ENCODE measurements at regions not wholly inside any gene's neighbourhood (a gene's known extent, or its start where the extent isn't known, plus 50 kb on each side); places are given as distances from the start of the nearest gene placed in this dataset.

GRCh38 chr6:74459260-74459659 is 746.6 kb downstream of the COL12A1 start:
- no peak for TF ChIP-seq ZFP3 (CRISPR knock-in tag; IDR thresholded peaks at IDR 0.05)
- TF ChIP-seq, protein P1, sequence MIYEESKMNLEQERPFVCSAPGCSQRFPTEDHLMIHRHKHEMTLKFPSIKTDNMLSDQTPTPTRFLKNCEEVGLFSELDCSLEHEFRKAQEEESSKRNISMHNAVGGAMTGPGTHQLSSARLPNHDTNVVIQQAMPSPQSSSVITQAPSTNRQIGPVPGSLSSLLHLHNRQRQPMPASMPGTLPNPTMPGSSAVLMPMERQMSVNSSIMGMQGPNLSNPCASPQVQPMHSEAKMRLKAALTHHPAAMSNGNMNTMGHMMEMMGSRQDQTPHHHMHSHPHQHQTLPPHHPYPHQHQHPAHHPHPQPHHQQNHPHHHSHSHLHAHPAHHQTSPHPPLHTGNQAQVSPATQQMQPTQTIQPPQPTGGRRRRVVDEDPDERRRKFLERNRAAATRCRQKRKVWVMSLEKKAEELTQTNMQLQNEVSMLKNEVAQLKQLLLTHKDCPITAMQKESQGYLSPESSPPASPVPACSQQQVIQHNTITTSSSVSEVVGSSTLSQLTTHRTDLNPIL (CRISPR knock-in tag; IDR thresholded peaks at IDR 0.05; ENCODE audit: low read depth): no peak
- no peak for TF ChIP-seq BACH2 (CRISPR knock-in tag; IDR thresholded peaks at IDR 0.05; ENCODE audit: borderline replicate concordance)
- no peak for TF ChIP-seq ZC3H10 (CRISPR knock-in tag; IDR thresholded peaks at IDR 0.05)
- no peak for TF ChIP-seq ZNF70 (CRISPR knock-in tag; IDR thresholded peaks at IDR 0.05)
- TF ChIP-seq, protein P2, sequence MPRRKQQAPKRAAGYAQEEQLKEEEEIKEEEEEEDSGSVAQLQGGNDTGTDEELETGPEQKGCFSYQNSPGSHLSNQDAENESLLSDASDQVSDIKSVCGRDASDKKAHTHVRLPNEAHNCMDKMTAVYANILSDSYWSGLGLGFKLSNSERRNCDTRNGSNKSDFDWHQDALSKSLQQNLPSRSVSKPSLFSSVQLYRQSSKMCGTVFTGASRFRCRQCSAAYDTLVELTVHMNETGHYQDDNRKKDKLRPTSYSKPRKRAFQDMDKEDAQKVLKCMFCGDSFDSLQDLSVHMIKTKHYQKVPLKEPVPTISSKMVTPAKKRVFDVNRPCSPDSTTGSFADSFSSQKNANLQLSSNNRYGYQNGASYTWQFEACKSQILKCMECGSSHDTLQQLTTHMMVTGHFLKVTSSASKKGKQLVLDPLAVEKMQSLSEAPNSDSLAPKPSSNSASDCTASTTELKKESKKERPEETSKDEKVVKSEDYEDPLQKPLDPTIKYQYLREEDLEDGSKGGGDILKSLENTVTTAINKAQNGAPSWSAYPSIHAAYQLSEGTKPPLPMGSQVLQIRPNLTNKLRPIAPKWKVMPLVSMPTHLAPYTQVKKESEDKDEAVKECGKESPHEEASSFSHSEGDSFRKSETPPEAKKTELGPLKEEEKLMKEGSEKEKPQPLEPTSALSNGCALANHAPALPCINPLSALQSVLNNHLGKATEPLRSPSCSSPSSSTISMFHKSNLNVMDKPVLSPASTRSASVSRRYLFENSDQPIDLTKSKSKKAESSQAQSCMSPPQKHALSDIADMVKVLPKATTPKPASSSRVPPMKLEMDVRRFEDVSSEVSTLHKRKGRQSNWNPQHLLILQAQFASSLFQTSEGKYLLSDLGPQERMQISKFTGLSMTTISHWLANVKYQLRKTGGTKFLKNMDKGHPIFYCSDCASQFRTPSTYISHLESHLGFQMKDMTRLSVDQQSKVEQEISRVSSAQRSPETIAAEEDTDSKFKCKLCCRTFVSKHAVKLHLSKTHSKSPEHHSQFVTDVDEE (CRISPR knock-in tag; IDR thresholded peaks at IDR 0.05): no peak
- no peak for TF ChIP-seq CSDC2 (CRISPR knock-in tag; IDR thresholded peaks at IDR 0.05)
- TF ChIP-seq SNAI2 (CRISPR knock-in tag; IDR thresholded peaks at IDR 0.05): no peak
- no peak for TF ChIP-seq ESRRG (CRISPR knock-in tag; IDR thresholded peaks at IDR 0.05)

Data from SK-N-SH treated with all-trans-retinoic acid at 6 μM for 48 hours (cell line).